Pancreas (tissue), 10 donors: ENCODE measurements at regions not wholly inside any gene's neighbourhood (a gene's known extent, or its start where the extent isn't known, plus 50 kb on each side); places are given as distances from the start of the nearest gene placed in this dataset.

ENCODE experiments used
- ATAC-seq, 4 donors: fragments of 200-7000 bp; cut with Tn5 transposase; one replicate each; pipeline versions ENCODE4 v1.8.0 to v1.9.1; 2020; ENCODE audit warnings: mild to moderate bottlenecking in 4 of 4, moderate library complexity in 4 of 4
- DNase-seq, 6 donors: peaks; one replicate each; pipeline ENCODE4 v3.0.0-alpha.2; 2020
- FAIRE-seq: peaks from 2 replicates; lab custom pipeline; 2012; peaks lifted over from hg19 to GRCh38; lab: Jason Lieb, UNC
- H3K27ac ChIP-seq, 4 donors: fragments of 200-600 bp; sonication (generic); 1 replicate in 3 of 4; 2 replicates in 1 of 4; pipeline versions ENCODE4 v1.5.0 to v1.8.0; 2020
- H3K27me3 ChIP-seq, 4 donors: fragments of 200-600 bp; one replicate each; pipeline ENCODE4 v1.8.0; 2021
- H3K36me3 ChIP-seq, 3 donors: fragments of 200-600 bp; sonication (generic) in 1 of 3; one replicate each; pipeline versions ENCODE4 v1.5.0 to v1.8.0; 2020 to 2021
- H3K4me1 ChIP-seq, 3 donors: fragments of 200-600 bp; one replicate each; pipeline ENCODE4 v1.8.0; 2021
- H3K4me3 ChIP-seq, 4 donors: fragments of 200-600 bp; sonication (generic) in 2 of 4; one replicate each; pipeline versions ENCODE4 v1.5.0 to v1.8.0; 2020 to 2021
- H3K9me3 ChIP-seq, 4 donors: fragments of 200-600 bp; one replicate each; pipeline ENCODE4 v1.8.0; 2021
- WGBS, 2 donors: extraction: QIAGEN DNeasy Blood & Tissue Kit; methylation state at CpG; one replicate each; pipeline ENCODE4 v1.1.7; 2013; 5-methylcytosine and 5-hydroxymethylcytosine counted together
- intact Hi-C, 3 donors: fragments of 100-400 bp; cut with DNase I; formaldehyde crosslinking; loops; one replicate each; pipeline versions ENCODE4 v1.11.1 to v1.14.2; 2022
- TF ChIP-seq, protein P1 (sequence below), 4 donors: fragments of 200-600 bp; sonication (generic) in 3 of 4; IDR thresholded peaks; one replicate each; pipeline versions ENCODE4 v1.5.0 to v1.8.0; 2021; ENCODE audit warnings: antibody characterized with exemption in 4 of 4
- donor health status: healthy with polysubstance abuse.
- donor health status: DM: no; HTN: no; CAD: no; lungs with moderate emphysema.
- donor health status: DM: no; HTN: no; CAD: no.
- donor health status: control.
- donor health status: control.
- donor health status: Bipolar disorder and iron deficiency.
- donor health status: DM: yes; HTN: yes; CAD: no.
- donor health status: DM: no; HTN: no; CAD: no.
- donor health status: DM: no; HTN: no; CAD: no.
- donor health status: DM: yes; HTN: yes; CAD: no.

DNA sequence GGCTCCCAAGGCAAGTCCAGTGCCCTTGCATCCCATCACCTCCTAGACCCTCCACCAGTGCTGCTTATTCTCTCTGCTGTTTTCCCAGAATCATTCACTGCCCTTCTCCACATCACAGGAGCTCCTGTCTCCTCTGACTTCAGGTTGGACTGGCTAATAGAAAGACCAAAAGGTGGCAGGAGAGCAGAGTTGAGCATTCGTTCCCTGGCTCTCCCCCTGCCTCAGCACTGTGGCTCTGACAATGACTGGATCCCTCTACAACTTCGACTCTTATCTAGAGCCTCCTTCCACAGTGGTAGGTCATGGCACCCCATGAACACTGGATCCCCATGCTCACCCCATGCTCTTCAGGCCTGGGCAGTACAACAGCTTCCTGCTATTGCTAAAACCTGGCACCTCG lies 243.6 kb downstream of the LRRN1 start:
- TF ChIP-seq, protein P1, sequence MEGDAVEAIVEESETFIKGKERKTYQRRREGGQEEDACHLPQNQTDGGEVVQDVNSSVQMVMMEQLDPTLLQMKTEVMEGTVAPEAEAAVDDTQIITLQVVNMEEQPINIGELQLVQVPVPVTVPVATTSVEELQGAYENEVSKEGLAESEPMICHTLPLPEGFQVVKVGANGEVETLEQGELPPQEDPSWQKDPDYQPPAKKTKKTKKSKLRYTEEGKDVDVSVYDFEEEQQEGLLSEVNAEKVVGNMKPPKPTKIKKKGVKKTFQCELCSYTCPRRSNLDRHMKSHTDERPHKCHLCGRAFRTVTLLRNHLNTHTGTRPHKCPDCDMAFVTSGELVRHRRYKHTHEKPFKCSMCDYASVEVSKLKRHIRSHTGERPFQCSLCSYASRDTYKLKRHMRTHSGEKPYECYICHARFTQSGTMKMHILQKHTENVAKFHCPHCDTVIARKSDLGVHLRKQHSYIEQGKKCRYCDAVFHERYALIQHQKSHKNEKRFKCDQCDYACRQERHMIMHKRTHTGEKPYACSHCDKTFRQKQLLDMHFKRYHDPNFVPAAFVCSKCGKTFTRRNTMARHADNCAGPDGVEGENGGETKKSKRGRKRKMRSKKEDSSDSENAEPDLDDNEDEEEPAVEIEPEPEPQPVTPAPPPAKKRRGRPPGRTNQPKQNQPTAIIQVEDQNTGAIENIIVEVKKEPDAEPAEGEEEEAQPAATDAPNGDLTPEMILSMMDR (IDR thresholded peaks at IDR 0.05): no peak
- H3K36me3 ChIP-seq: no peaks in the 10 kb centered on the region
- no peak overlapping the region for H3K27ac ChIP-seq
- H3K4me3 ChIP-seq: no peak overlapping the region
- DNase-seq: no peak
- H3K9me3 ChIP-seq: no peaks in the 10 kb centered on the region
- H3K27me3 ChIP-seq: no peaks in the 10 kb centered on the region
- ATAC-seq: no peak
- H3K4me1 ChIP-seq: no peaks in the 10 kb centered on the region
- WGBS, 2 donors: 61 to 71% methylated on average over 3 of the region's 3 CpGs
- FAIRE-seq: no peak
- intact Hi-C loops: no loop called here

DNA sequence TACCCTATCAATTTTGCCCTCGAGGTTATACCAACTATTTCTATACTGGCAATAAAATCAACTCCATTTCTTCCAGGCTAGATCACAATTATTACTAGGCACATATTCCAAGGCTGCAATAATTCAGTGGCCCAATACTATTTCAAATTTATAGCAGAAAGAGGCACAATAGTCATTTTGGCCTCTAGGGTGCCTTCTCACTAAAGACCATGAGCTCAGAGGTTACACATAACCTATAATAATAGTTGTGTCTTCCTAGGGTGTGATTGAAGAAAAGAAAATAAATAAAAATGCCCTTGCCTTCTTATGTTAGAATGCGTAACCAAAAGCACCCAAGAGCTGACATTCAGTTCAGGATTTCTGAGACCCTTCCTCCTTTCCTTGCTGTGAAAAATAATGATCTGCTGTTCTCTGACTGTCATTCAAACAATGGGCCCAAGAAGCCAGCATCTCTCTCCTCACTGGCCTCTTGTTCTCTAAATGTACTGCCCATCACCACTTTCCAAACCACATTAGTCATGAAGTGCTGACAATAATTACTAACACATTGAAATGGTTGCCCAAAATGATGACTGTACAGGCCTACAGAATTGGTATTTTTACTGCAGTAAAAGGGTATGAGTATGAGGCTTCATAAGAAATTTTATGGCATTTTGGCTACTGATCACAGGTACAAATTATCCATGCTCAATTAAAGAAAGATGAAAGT lies 244.8 kb downstream of the LRRN1 start:
- no peaks in the 10 kb centered on the region for H3K9me3 ChIP-seq
- no peak for ATAC-seq
- no peak for DNase-seq
- 68 to 76% methylated on average over 2 of the region's 2 CpGs for WGBS, 2 donors
- TF ChIP-seq, protein P1 (IDR thresholded peaks at IDR 0.05): no peak
- intact Hi-C loops: no loop called here
- H3K4me3 ChIP-seq: no peak overlapping the region
- no peak overlapping the region for H3K27ac ChIP-seq
- no peaks in the 10 kb centered on the region for H3K36me3 ChIP-seq
- H3K27me3 ChIP-seq: no peaks in the 10 kb centered on the region
- FAIRE-seq: no peak
- H3K4me1 ChIP-seq: no peaks in the 10 kb centered on the region

DNA sequence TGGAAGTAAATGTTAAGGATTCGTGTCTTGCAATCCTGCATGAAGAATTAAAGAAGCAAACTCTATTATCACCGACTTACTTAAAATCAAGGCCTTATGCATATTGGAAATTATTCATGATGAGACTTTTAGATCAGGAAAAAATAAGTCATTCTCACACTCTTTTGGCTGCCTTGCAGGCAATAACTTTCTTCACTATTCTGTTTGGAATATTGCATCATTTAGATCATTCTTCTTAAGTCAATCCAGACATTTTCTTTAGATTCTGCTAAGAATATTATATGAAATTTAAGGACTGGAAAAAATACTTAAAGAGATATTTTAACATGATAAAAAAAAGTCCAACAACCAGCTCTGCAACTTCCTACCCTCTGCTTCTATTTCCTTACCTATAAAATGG lies 245.4 kb downstream of the LRRN1 start:
- Histone ChIP-seq H3K4me3 (no peak overlapping the region), H3K36me3 (no peaks in the 10 kb centered on the region), H3K4me1 (no peaks in the 10 kb centered on the region), H3K27ac (no peak overlapping the region), H3K9me3 (no peaks in the 10 kb centered on the region), H3K27me3 (no peaks in the 10 kb centered on the region)
- intact Hi-C loops: no loop called here
- ATAC-seq (no peak), FAIRE-seq (no peak), DNase-seq (no peak)
- TF ChIP-seq, protein P1 (IDR thresholded peaks at IDR 0.05): no peak
- WGBS, 2 donors: 81 to 89% methylated on average over 2 of the region's 2 CpGs

DNA sequence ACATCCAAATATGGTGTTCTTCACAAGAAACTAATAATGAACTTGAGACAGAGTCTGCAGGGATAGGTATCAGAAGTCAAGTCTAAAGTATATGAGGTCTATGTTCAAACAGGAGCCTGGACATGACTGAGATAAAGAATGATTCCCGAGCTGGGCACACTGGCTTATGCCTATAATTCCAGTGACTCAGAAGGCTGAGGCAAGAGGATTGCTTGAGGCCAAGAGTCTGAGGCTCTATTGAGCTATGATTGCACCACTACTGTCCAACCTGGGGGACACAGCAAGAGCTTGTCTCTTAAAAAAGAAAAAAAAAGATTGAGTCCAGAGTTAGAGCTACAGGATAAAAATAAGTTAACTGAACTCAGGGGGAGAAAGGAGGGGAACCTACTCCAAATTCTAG lies 246.5 kb downstream of the LRRN1 start:
- Histone ChIP-seq H3K36me3 (no peaks in the 10 kb centered on the region), H3K4me3 (no peak overlapping the region), H3K4me1 (no peaks in the 10 kb centered on the region), H3K27me3 (no peaks in the 10 kb centered on the region), H3K27ac (no peak overlapping the region), H3K9me3 (no peaks in the 10 kb centered on the region)
- DNase-seq (no peak), FAIRE-seq (no peak), ATAC-seq (no peak)
- 63 to 66% methylated on average over 1 of the region's 1 CpG for WGBS, 2 donors
- intact Hi-C loops: no loop called here
- TF ChIP-seq, protein P1 (IDR thresholded peaks at IDR 0.05): no peak

DNA sequence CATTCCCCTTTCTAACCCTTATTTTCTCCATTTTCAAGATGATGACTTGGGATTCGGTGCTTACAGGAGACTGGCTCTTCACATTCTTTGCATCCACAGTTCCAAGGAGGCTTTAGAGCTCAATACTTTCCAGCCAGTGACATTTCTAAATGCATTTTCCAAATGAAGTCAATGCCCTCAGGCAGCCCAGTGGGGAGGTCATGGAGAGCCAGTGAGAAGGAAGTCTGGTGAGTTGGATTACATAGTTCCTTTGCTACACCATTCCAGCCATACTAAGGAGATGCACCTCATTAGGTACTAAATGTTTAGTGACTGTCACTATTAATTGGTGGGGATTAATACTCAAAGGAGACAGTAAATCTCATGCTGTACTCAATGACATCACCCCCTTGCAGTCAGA lies 248.1 kb downstream of the LRRN1 start:
- 88 to 90% methylated on average over 1 of the region's 1 CpG for WGBS, 2 donors
- ATAC-seq: no peak
- Histone ChIP-seq H3K4me3 (no peak overlapping the region), H3K4me1 (no peaks in the 10 kb centered on the region), H3K27ac (no peak overlapping the region), H3K27me3 (no peaks in the 10 kb centered on the region), H3K36me3 (no peaks in the 10 kb centered on the region), H3K9me3 (no peaks in the 10 kb centered on the region)
- intact Hi-C loops: no loop called here
- DNase-seq: no peak
- FAIRE-seq: no peak
- TF ChIP-seq, protein P1 (IDR thresholded peaks at IDR 0.05): no peak
